ENCODE measurements at regions not wholly inside any gene's neighbourhood (a gene's known extent, or its start where the extent isn't known, plus 50 kb on each side); places are given as distances from the start of the nearest gene placed in this dataset.

DNA sequence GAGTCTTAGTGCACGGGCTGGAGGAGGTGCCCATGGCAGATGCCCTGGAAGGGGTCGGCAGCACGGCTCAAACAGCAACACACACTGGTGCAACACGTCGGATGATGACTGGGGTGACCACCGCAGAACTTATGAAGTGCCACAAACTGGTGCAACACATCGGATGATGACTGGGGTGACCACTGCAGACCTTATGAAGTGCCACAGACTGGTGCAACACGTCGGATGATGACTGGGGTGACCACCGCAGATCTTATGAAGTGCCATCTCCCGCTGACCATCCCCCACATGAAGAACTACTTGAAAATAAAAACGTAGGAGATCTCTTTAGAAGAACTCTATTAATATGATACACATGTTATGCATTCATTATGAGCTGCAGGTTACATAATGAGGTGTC lies 218.3 kb downstream of the TBXT start:
- TF ChIP-seq, protein P1, sequence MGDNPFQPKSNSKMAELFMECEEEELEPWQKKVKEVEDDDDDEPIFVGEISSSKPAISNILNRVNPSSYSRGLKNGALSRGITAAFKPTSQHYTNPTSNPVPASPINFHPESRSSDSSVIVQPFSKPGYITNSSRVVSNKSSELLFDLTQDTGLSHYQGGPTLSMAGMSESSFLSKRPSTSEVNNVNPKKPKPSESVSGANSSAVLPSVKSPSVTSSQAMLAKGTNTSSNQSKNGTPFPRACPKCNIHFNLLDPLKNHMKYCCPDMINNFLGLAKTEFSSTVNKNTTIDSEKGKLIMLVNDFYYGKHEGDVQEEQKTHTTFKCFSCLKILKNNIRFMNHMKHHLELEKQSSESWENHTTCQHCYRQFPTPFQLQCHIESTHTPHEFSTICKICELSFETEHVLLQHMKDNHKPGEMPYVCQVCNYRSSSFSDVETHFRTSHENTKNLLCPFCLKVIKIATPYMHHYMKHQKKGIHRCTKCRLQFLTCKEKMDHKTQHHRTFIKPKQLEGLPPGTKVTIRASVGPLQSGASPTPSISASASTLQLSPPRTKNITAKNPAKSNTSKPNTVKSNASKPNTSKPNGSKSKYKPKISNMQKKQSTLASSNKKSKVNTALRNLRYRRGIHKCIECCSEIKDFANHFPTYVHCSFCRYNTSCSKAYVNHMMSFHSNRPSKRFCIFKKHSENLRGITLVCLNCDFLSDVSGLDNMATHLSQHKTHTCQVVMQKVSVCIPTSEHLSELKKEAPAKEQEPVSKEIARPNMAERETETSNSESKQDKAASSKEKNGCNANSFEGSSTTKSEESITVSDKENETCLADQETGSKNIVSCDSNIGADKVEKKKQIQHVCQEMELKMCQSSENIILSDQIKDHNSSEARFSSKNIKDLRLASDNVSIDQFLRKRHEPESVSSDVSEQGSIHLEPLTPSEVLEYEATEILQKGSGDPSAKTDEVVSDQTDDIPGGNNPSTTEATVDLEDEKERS (tag by site-specific recombination; IDR thresholded peaks at IDR 0.05) = no peak
- no peak for TF ChIP-seq ZNF274 (IDR thresholded peaks at IDR 0.05; ENCODE audit: low read length)
- no peak for TF ChIP-seq ZNF274 (tag by site-specific recombination; IDR thresholded peaks at IDR 0.05; ENCODE audit: borderline replicate concordance)
- TF ChIP-seq ZNF626 (tag by site-specific recombination; IDR thresholded peaks at IDR 0.05) = no peak
- no peak for TF ChIP-seq HOXA7 (CRISPR knock-in tag; IDR thresholded peaks at IDR 0.05; ENCODE audit: borderline replicate concordance)
- no peak for TF ChIP-seq YY1 (tag by site-specific recombination; IDR thresholded peaks at IDR 0.05)
- no peak for TF ChIP-seq ZFP69B (tag by site-specific recombination; IDR thresholded peaks at IDR 0.05)
- TF ChIP-seq, protein P2, sequence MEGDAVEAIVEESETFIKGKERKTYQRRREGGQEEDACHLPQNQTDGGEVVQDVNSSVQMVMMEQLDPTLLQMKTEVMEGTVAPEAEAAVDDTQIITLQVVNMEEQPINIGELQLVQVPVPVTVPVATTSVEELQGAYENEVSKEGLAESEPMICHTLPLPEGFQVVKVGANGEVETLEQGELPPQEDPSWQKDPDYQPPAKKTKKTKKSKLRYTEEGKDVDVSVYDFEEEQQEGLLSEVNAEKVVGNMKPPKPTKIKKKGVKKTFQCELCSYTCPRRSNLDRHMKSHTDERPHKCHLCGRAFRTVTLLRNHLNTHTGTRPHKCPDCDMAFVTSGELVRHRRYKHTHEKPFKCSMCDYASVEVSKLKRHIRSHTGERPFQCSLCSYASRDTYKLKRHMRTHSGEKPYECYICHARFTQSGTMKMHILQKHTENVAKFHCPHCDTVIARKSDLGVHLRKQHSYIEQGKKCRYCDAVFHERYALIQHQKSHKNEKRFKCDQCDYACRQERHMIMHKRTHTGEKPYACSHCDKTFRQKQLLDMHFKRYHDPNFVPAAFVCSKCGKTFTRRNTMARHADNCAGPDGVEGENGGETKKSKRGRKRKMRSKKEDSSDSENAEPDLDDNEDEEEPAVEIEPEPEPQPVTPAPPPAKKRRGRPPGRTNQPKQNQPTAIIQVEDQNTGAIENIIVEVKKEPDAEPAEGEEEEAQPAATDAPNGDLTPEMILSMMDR (tag by site-specific recombination; IDR thresholded peaks at IDR 0.05) = no peak
- TF ChIP-seq ZNF571 (tag by site-specific recombination; IDR thresholded peaks at IDR 0.05) = no peak
- TF ChIP-seq ZNF350 (tag by site-specific recombination; IDR thresholded peaks at IDR 0.05) = no peak
- TF ChIP-seq ZNF175 (tag by site-specific recombination; IDR thresholded peaks at IDR 0.05) = no peak
- no peak for TF ChIP-seq ZBTB48 (tag by site-specific recombination; IDR thresholded peaks at IDR 0.05)
- TF ChIP-seq, protein P3, sequence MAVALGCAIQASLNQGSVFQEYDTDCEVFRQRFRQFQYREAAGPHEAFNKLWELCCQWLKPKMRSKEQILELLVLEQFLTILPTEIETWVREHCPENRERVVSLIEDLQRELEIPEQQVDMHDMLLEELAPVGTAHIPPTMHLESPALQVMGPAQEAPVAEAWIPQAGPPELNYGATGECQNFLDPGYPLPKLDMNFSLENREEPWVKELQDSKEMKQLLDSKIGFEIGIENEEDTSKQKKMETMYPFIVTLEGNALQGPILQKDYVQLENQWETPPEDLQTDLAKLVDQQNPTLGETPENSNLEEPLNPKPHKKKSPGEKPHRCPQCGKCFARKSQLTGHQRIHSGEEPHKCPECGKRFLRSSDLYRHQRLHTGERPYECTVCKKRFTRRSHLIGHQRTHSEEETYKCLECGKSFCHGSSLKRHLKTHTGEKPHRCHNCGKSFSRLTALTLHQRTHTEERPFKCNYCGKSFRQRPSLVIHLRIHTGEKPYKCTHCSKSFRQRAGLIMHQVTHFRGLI (tag by site-specific recombination; IDR thresholded peaks at IDR 0.05) = no peak
- TF ChIP-seq ZNF785 (tag by site-specific recombination; IDR thresholded peaks at IDR 0.05) = no peak
- no peak for TF ChIP-seq ZNF747 (tag by site-specific recombination; IDR thresholded peaks at IDR 0.05)

Data from HEK293 (cell line).